ENCODE measurements at regions not wholly inside any gene's neighbourhood (a gene's known extent, or its start where the extent isn't known, plus 50 kb on each side); places are given as distances from the start of the nearest gene placed in this dataset.

DNA sequence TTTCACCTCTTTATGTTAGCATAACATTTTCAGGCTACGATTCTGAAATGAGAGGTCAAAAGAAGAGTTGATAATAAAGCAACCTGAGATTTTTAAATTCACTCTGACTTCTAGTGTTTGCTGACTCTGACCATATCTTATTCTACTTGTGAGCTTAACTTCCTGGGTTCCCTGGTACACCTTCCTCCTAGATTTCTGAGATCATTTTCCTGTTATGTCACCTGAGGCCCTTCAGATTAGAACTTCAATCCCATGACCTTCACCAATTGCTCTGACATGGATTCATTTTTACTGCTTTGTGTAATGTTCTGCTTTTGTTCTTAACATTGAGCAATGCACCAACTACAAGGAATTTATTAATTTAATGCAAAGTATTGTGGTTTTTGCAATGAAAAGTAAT is 542.9 kb upstream of the FLRT2 start:
- no peak for TF ChIP-seq ZNF837 (tag by site-specific recombination; IDR thresholded peaks at IDR 0.05)
- TF ChIP-seq ZNF324 (tag by site-specific recombination; IDR thresholded peaks at IDR 0.05): no peak
- no peak for TF ChIP-seq ZSCAN16 (tag by site-specific recombination; IDR thresholded peaks at IDR 0.05)
- no peak for TF ChIP-seq SETDB1 (IDR thresholded peaks at IDR 0.05; ENCODE audit: insufficient read length, low read length)
- TF ChIP-seq ZBTB48 (tag by site-specific recombination; IDR thresholded peaks at IDR 0.05): no peak
- TF ChIP-seq ZNF558 (tag by site-specific recombination; IDR thresholded peaks at IDR 0.05): no peak
- no peak for TF ChIP-seq ZNF433 (tag by site-specific recombination; IDR thresholded peaks at IDR 0.05; ENCODE audit: low read depth)
- TF ChIP-seq HOXC10 (CRISPR knock-in tag; IDR thresholded peaks at IDR 0.05): no peak
- no peak for TF ChIP-seq ZNF133 (tag by site-specific recombination; IDR thresholded peaks at IDR 0.05)
- no peak for TF ChIP-seq ZEB2 (tag by site-specific recombination; IDR thresholded peaks at IDR 0.05)
- no peak for TF ChIP-seq KLF10 (tag by site-specific recombination; IDR thresholded peaks at IDR 0.05)
- TF ChIP-seq, protein P1, sequence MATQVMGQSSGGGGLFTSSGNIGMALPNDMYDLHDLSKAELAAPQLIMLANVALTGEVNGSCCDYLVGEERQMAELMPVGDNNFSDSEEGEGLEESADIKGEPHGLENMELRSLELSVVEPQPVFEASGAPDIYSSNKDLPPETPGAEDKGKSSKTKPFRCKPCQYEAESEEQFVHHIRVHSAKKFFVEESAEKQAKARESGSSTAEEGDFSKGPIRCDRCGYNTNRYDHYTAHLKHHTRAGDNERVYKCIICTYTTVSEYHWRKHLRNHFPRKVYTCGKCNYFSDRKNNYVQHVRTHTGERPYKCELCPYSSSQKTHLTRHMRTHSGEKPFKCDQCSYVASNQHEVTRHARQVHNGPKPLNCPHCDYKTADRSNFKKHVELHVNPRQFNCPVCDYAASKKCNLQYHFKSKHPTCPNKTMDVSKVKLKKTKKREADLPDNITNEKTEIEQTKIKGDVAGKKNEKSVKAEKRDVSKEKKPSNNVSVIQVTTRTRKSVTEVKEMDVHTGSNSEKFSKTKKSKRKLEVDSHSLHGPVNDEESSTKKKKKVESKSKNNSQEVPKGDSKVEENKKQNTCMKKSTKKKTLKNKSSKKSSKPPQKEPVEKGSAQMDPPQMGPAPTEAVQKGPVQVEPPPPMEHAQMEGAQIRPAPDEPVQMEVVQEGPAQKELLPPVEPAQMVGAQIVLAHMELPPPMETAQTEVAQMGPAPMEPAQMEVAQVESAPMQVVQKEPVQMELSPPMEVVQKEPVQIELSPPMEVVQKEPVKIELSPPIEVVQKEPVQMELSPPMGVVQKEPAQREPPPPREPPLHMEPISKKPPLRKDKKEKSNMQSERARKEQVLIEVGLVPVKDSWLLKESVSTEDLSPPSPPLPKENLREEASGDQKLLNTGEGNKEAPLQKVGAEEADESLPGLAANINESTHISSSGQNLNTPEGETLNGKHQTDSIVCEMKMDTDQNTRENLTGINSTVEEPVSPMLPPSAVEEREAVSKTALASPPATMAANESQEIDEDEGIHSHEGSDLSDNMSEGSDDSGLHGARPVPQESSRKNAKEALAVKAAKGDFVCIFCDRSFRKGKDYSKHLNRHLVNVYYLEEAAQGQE (tag by site-specific recombination; IDR thresholded peaks at IDR 0.05): no peak
- no peak for TF ChIP-seq ZNF521 (tag by site-specific recombination; IDR thresholded peaks at IDR 0.05)
- no peak for TF ChIP-seq SP2 (tag by site-specific recombination; IDR thresholded peaks at IDR 0.05)
- TF ChIP-seq ZNF274 (IDR thresholded peaks at IDR 0.05; ENCODE audit: low read length): no peak
- TF ChIP-seq ZNF274 (tag by site-specific recombination; IDR thresholded peaks at IDR 0.05; ENCODE audit: borderline replicate concordance): no peak
- H3K4me1 ChIP-seq (ENCODE audit: control insufficient read depth, insufficient read depth, low read length): no peaks in the 10 kb centered on the region
- H3K4me3 ChIP-seq (ENCODE audit: low read depth, low read length): no peak overlapping the region
- no peak overlapping the region for H3K27ac ChIP-seq (ENCODE audit: extremely low read depth, low read depth, low read length)
- H3K36me3 ChIP-seq (ENCODE audit: control insufficient read depth in 2 of 2, insufficient read depth in 1 of 2, low read length in 2 of 2): no peaks in the 10 kb centered on the region
- ChIA-PET POLR2A (no interaction called here), CTCF (no interaction called here)
- no peaks in the 10 kb centered on the region for H3K9me3 ChIP-seq (ENCODE audit: control insufficient read depth, insufficient read depth, low read depth, low read length)

DNA sequence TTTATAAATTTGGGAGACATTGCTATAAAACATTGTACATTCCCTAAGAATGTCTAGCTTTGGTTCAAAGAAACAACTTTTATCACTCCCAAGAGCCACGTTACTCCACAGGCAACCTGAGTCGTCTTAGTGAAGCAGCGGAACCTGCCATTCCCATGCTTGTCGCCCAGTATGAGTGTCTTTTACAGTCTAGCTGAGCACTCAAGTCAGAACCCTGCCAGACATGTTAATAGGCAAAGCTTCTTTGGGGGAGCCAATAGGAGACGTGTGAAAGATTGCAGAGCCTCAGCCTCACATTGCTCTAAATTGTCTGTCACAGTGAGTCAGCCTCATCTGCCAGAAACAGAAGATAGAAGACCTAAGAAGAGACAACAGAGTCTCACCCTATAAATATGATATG is 541.6 kb upstream of the FLRT2 start:
- Histone ChIP-seq H3K4me3 (ENCODE audit: low read depth, low read length) (no peak overlapping the region), H3K36me3 (ENCODE audit: control insufficient read depth in 2 of 2, insufficient read depth in 1 of 2, low read length in 2 of 2) (no peaks in the 10 kb centered on the region), H3K9me3 (ENCODE audit: control insufficient read depth, insufficient read depth, low read depth, low read length) (no peaks in the 10 kb centered on the region), H3K4me1 (ENCODE audit: control insufficient read depth, insufficient read depth, low read length) (no peaks in the 10 kb centered on the region), H3K27ac (ENCODE audit: extremely low read depth, low read depth, low read length) (no peak overlapping the region)
- POLR2A ChIA-PET: no interaction called here
- TF ChIP-seq ZNF600 (tag by site-specific recombination; IDR thresholded peaks at IDR 0.05) (no peak), ZNF133 (tag by site-specific recombination; IDR thresholded peaks at IDR 0.05) (no peak), ZNF10 (tag by site-specific recombination; IDR thresholded peaks at IDR 0.05) (no peak)
- CTCF ChIA-PET: no interaction called here

DNA sequence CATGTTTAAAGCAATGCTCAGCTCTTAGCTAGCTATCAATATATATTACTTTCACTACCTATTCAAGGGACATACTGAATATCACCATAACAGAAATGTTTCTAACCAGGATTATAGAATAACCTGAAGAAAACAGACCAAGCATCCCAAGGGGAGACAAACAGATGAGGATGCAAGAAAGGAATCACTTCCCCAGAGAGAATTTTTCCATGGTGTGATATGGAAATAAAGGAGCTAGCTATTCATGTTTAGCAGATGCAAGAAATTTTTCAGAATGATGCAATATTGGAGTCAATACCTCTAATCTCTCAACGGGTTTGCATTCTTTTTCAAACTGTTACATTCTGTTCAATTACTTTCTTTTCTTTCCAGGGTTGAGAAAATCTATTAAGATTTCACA is 538.9 kb upstream of the FLRT2 start:
- Histone ChIP-seq H3K4me3 (ENCODE audit: low read depth, low read length) (no peak overlapping the region), H3K36me3 (ENCODE audit: control insufficient read depth in 2 of 2, insufficient read depth in 1 of 2, low read length in 2 of 2) (no peaks in the 10 kb centered on the region), H3K27ac (ENCODE audit: extremely low read depth, low read depth, low read length) (no peak overlapping the region), H3K4me1 (ENCODE audit: control insufficient read depth, insufficient read depth, low read length) (no peaks in the 10 kb centered on the region), H3K9me3 (ENCODE audit: control insufficient read depth, insufficient read depth, low read depth, low read length) (no peaks in the 10 kb centered on the region)
- TF ChIP-seq ZNF391 (tag by site-specific recombination; IDR thresholded peaks at IDR 0.05; ENCODE audit: borderline replicate concordance, low read depth) (no peak), GLI4 (tag by site-specific recombination; IDR thresholded peaks at IDR 0.05) (no peak), ZFP3 (tag by site-specific recombination; IDR thresholded peaks at IDR 0.05; ENCODE audit: low read depth) (no peak), ZNF560 (tag by site-specific recombination; IDR thresholded peaks at IDR 0.05; ENCODE audit: borderline replicate concordance) (no peak), SCRT1 (tag by site-specific recombination; IDR thresholded peaks at IDR 0.05; ENCODE audit: borderline replicate concordance) (no peak), ZNF140 (tag by site-specific recombination; IDR thresholded peaks at IDR 0.05) (no peak), ZNF175 (tag by site-specific recombination; IDR thresholded peaks at IDR 0.05) (no peak), ZNF248 (tag by site-specific recombination; IDR thresholded peaks at IDR 0.05) (no peak), ZNF350 (tag by site-specific recombination; IDR thresholded peaks at IDR 0.05) (no peak), ZNF623 (tag by site-specific recombination; IDR thresholded peaks at IDR 0.05) (no peak)
- POLR2A ChIA-PET: no interaction called here
- CTCF ChIA-PET: interaction anchor here (0.6 to 0.7 kb wide), 2 partner anchors 258 to 1824 kb away, joined by 3 to 5 read pairs; no protein-coding TSS in a partner anchor
